Gastrocnemius medialis (tissue), 4 donors: ENCODE measurements at regions not wholly inside any gene's neighbourhood (a gene's known extent, or its start where the extent isn't known, plus 50 kb on each side); places are given as distances from the start of the nearest gene placed in this dataset.
"Not testable (repeated sequence)": the region's sequence is repeated elsewhere in the genome, so short reads cannot be mapped to it uniquely, and the experiment has no call there.

Experiments used
- ATAC-seq, 2 donors: fragments of 150-250 bp; one replicate each; pipeline ENCODE4 v1.9.1; 2016
- DNase-seq, 2 donors: peaks; one replicate each; pipeline ENCODE4 v3.0.0-alpha.2; 2019
- H3K27ac ChIP-seq, 4 donors: fragments of 200-600 bp; sonication (generic); 1 replicate in 1 of 4; 2 replicates in 3 of 4; pipeline ENCODE4 v1.5.1; 2016 to 2018; ENCODE audit warnings: mild to moderate bottlenecking in 2 of 4, moderate library complexity in 1 of 4
- H3K27me3 ChIP-seq, 3 donors: fragments of 200-600 bp; sonication (generic) in 2 of 3; 1 replicate in 1 of 3; 2 replicates in 2 of 3; pipeline versions ENCODE4 v1.5.1 to v1.6.0; 2016 to 2019; ENCODE audit warnings: mild to moderate bottlenecking in 1 of 3, moderate library complexity in 1 of 3
- H3K36me3 ChIP-seq, 2 donors: fragments of 200-600 bp; sonication (generic) in 1 of 2; one replicate each; pipeline ENCODE4 v1.5.1; 2017 to 2018
- H3K4me1 ChIP-seq, 2 donors: fragments of 200-600 bp; sonication (generic) in 1 of 2; one replicate each; pipeline ENCODE4 v1.5.1; 2016 to 2017; ENCODE audit warnings: mild to moderate bottlenecking in 2 of 2
- H3K4me3 ChIP-seq, 4 donors: fragments of 200-600 bp; sonication (generic) in 3 of 4; 1 replicate in 1 of 4; 2 replicates in 3 of 4; pipeline ENCODE4 v1.5.1; 2016 to 2019; ENCODE audit warnings: mild to moderate bottlenecking in 2 of 4
- H3K9me3 ChIP-seq, 3 donors: fragments of 200-600 bp; sonication (generic) in 2 of 3; 1 replicate in 1 of 3; 2 replicates in 2 of 3; pipeline ENCODE4 v1.5.1; 2016 to 2019
- POLR2A ChIP-seq, 2 donors: fragments of 450-650 bp; IDR thresholded peaks; one replicate each; pipeline ENCODE4 v1.6.1; 2017; ENCODE audit warnings: antibody characterized with exemption in 2 of 2, mild to moderate bottlenecking in 2 of 2, moderate library complexity in 2 of 2
- in situ Hi-C, 4 donors: fragments of 200-750 bp; cut with MboI; loops; one replicate each; pipeline versions ENCODE4 v1.15.0 to v1.8.0; 2017; ENCODE audit warnings: low sequenced_read_pairs in 4 of 4
- intact Hi-C: fragments of 100-400 bp; cut with DNase I; formaldehyde crosslinking; loops from one replicate; pipeline ENCODE4 v1.15.1; 2023; ENCODE audit warnings: low total_unique reads
- TF ChIP-seq, protein P1 (sequence below), 5 experiments: fragments of 450-650 bp in 3 of 5; fragments of 200-600 bp in 2 of 5; sonication (generic) in 2 of 5; IDR thresholded peaks in 4 of 5; conservative IDR thresholded peaks in 1 of 5; 1 replicate in 4 of 5; 2 replicates in 1 of 5; pipeline ENCODE4 v1.5.1; 2016 to 2019; ENCODE audit warnings: antibody characterized with exemption in 5 of 5, mild to moderate bottlenecking in 3 of 5, moderate library complexity in 3 of 5

DNA sequence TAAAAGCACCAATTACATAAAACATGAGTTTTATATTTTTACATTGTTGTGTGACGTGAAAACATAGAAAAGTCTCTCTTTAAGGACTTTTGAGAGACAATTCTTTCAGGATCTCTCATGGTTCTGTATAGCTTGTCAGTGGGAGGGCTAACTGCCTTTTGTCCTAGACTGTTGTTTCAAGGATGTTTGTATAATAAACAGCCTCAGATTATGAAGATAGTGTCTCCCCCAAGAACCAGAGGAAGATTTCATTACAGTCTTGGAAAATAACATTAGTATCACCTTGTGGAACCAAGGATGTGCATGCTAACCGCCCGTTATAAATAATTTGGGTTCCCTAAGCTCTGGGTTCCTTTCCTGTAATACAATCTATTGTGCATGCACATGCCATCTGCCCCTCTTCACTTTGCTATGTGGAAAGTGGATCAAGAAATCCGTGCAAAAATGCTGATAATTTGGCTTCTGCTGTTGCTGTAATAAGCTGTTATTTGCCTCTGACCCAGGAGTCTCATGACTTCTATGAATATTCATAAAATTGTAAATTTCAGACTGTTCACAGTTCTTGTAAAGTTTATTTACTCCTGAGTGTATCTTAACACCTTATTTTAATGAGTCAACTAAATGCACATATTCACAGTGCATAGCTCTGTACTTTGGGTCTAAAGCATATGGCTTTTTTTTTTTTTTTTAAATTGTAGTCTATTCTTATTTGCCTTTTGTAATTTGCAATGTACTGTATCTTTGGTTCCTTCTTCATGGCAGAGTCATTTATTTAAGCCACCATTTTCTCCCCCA is 265.5 kb downstream of the PTH2R start:
- H3K27me3 ChIP-seq, result no peaks in the 10 kb centered on the region
- H3K36me3 ChIP-seq, result no peaks in the 10 kb centered on the region
- H3K4me3 ChIP-seq, result no peak overlapping the region
- H3K9me3 ChIP-seq, result no peaks in the 10 kb centered on the region
- intact Hi-C loops (no loop called here), in situ Hi-C loops (no loop called here)
- TF ChIP-seq, protein P1, sequence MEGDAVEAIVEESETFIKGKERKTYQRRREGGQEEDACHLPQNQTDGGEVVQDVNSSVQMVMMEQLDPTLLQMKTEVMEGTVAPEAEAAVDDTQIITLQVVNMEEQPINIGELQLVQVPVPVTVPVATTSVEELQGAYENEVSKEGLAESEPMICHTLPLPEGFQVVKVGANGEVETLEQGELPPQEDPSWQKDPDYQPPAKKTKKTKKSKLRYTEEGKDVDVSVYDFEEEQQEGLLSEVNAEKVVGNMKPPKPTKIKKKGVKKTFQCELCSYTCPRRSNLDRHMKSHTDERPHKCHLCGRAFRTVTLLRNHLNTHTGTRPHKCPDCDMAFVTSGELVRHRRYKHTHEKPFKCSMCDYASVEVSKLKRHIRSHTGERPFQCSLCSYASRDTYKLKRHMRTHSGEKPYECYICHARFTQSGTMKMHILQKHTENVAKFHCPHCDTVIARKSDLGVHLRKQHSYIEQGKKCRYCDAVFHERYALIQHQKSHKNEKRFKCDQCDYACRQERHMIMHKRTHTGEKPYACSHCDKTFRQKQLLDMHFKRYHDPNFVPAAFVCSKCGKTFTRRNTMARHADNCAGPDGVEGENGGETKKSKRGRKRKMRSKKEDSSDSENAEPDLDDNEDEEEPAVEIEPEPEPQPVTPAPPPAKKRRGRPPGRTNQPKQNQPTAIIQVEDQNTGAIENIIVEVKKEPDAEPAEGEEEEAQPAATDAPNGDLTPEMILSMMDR (IDR thresholded peaks at IDR 0.05 in 4 of 5, conservative IDR thresholded peaks at IDR 0.05 in 1 of 5), result no peak
- no peak for TF ChIP-seq POLR2A (IDR thresholded peaks at IDR 0.05)
- DNase-seq (no peak), ATAC-seq (no peak)
- no peaks in the 10 kb centered on the region for H3K4me1 ChIP-seq
- H3K27ac ChIP-seq, result no peak overlapping the region

DNA sequence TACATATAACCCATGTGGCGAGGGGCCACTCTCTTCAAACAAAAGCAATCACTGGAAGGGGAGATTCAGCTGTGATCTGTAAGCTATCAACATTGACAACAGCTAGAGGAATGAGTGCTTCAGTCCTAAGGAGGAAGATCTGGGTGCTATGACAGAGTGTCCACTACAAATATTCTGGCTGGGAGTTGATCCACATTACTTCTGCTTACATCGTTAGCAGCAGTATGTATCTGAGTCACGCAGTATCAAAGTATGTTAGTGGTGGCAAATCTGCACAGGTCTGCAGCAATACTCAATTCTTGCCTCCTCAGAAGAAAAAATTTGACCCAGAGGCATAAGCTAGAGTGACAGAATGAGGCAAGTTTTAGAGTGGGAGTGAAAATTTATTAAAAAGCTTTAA is 267.0 kb downstream of the PTH2R start:
- ATAC-seq, result no peak
- DNase-seq, result no peak
- no peaks in the 10 kb centered on the region for H3K9me3 ChIP-seq
- intact Hi-C loops, result no loop called here
- H3K27me3 ChIP-seq, result no peaks in the 10 kb centered on the region
- TF ChIP-seq, protein P1 (IDR thresholded peaks at IDR 0.05 in 4 of 5, conservative IDR thresholded peaks at IDR 0.05 in 1 of 5), result no peak
- TF ChIP-seq POLR2A (IDR thresholded peaks at IDR 0.05), result no peak
- H3K4me1 ChIP-seq, result no peaks in the 10 kb centered on the region
- in situ Hi-C loops, result no loop called here
- H3K36me3 ChIP-seq, result no peaks in the 10 kb centered on the region
- no peak overlapping the region for H3K27ac ChIP-seq
- no peak overlapping the region for H3K4me3 ChIP-seq

DNA sequence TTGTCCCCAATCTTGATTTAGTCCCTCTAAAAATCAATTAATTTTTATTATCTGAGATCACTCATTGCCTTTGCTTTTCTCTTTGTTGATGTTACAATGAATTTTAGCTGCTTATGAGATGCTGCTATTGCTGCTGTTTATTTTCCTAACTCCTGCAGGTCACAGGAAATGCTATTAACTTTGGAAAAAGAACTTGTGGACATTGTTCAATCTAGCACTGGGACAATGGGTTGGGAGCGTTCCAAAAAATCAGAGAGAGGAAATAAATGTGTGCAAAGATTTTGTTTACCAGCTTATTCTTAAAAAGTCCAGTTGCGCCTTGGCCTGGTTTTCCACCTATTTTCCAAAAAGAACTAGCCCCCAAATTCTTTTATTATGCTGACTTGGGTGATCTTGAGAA is 268.3 kb downstream of the PTH2R start:
- H3K36me3 ChIP-seq, result no peaks in the 10 kb centered on the region
- H3K9me3 ChIP-seq, result no peaks in the 10 kb centered on the region
- TF ChIP-seq POLR2A (IDR thresholded peaks at IDR 0.05), result no peak
- TF ChIP-seq, protein P1 (IDR thresholded peaks at IDR 0.05 in 4 of 5, conservative IDR thresholded peaks at IDR 0.05 in 1 of 5), result no peak
- DNase-seq (no peak), ATAC-seq (no peak)
- H3K27me3 ChIP-seq, result no peaks in the 10 kb centered on the region
- intact Hi-C loops (no loop called here), in situ Hi-C loops (no loop called here)
- H3K27ac ChIP-seq, result peak overlapping the region in 1 of 4 donors; percentile 1
- H3K4me3 ChIP-seq, result no peak overlapping the region
- no peaks in the 10 kb centered on the region for H3K4me1 ChIP-seq

DNA sequence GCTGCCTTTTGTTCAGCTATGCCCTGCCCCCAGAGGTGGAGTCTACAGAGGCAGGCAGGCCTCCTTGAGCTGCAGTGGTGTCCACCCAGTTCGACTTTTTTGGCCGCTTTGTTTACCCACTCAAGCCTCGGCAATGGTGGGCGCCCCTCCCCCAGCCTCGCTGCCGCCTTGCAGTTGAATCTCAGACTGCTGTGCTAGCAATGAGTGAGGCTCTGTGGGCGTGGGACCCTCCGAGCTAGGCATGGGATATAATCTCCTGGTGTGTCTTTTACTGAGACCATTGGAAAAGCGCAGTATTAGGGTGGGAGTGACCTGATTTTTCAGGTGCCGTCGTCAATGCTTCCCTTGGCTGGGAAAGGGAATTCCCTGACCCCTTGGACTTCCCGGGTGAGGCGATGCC is 279.3 kb downstream of the PTH2R start:
- H3K27me3 ChIP-seq, H3K4me3 ChIP-seq, H3K4me1 ChIP-seq, in situ Hi-C loops, H3K9me3 ChIP-seq, H3K27ac ChIP-seq, DNase-seq, intact Hi-C loops, ATAC-seq, H3K36me3 ChIP-seq: not testable (repeated sequence)

DNA sequence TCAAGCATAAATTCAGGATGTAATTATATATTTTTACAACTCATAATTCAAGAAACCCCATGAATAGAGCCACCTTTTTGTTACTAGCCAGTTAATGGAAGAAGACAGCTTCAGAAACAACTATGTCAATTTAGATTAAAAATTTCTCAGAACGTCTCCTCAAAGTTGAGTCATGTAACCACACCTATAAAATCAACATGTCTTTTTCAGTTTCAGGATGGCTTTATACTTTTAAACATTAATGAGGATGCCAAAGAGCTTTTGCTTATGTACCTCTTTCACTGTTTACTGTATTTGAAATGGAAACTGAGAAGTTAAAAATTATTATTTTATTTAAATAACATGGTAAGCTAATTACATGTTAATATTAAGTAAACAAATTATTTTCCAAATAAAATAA is 280.1 kb downstream of the PTH2R start:
- DNase-seq, result no peak
- Histone ChIP-seq H3K36me3 (no peaks in the 10 kb centered on the region), H3K4me1 (no peaks in the 10 kb centered on the region), H3K27ac (no peak overlapping the region), H3K4me3 (no peak overlapping the region), H3K27me3 (no peaks in the 10 kb centered on the region), H3K9me3 (no peaks in the 10 kb centered on the region)
- in situ Hi-C loops, result no loop called here
- intact Hi-C loops, result no loop called here
- TF ChIP-seq, protein P1 (IDR thresholded peaks at IDR 0.05 in 4 of 5, conservative IDR thresholded peaks at IDR 0.05 in 1 of 5), result no peak
- TF ChIP-seq POLR2A (IDR thresholded peaks at IDR 0.05), result no peak
- no peak for ATAC-seq

DNA sequence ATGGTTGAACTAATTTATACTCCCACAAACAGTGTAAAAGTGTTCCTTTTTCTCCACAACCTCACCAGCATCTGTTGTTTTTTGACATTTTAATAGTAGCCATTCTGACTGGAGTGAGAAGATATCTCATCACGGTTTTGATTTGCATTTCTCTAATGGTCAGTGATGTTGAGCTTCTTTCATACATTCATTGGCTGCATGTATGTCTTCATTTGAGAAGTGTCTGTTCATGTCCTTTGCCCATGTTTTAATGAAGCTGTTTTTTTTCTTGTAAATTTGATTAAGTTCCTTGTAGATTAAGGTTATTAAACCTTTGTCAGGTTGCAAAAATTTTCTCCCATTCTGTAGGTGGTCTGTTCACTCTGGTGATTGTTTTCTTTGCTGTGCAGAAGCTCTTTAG is 281.1 kb downstream of the PTH2R start:
- intact Hi-C loops, H3K27ac ChIP-seq, H3K27me3 ChIP-seq, H3K4me1 ChIP-seq, ATAC-seq, H3K9me3 ChIP-seq, DNase-seq, H3K4me3 ChIP-seq, H3K36me3 ChIP-seq, in situ Hi-C loops: not testable (repeated sequence)
